K562 (cell line): ENCODE measurements at regions not wholly inside any gene's neighbourhood (a gene's known extent, or its start where the extent isn't known, plus 50 kb on each side); places are given as distances from the start of the nearest gene placed in this dataset.
A peak's percentile ranks its signal among the peaks of the same experiment; 100 is the strongest.
"Not testable (repeated sequence)": the region's sequence is repeated elsewhere in the genome, so short reads cannot be mapped to it uniquely, and the experiment has no call there.

Experiments
- BRD4 ChIP-seq: fragments of 200-600 bp; sonication (generic); IDR thresholded peaks from 2 replicates; pipeline ENCODE4 v1.6.1; 2017; ENCODE audit warnings: inconsistent platforms
- ERF ChIP-seq: fragments of 450-650 bp; formaldehyde crosslinking; IDR thresholded peaks from 2 replicates; pipeline ENCODE4 v1.4.0; 2020; ENCODE audit warnings: mild to moderate bottlenecking, mixed read lengths
- HCFC1 ChIP-seq: IDR thresholded peaks from 2 replicates; pipeline ENCODE4 v1.6.1; 2012; ENCODE audit warnings: low read depth, low read length, improper control_type of control experiment
- JUND ChIP-seq, 2 experiments: IDR thresholded peaks; 2 replicates in 1 of 2; 3 replicates in 1 of 2; pipeline ENCODE4 v1.6.1; 2011; ENCODE audit warnings: borderline replicate concordance in 2 of 2, low read depth in 2 of 2, low read length in 2 of 2, improper control_type of control experiment in 1 of 2, missing biosample characterization in 1 of 2, missing genetic modification characterization in 1 of 2, missing genetic modification reagents in 1 of 2
- POLR2AphosphoS2 ChIP-seq: IDR thresholded peaks from 2 replicates; pipeline ENCODE4 v1.6.1; 2012; ENCODE audit warnings: low read length, improper control_type of control experiment
- POLR2B ChIP-seq: fragments of 450-650 bp; IDR thresholded peaks from 2 replicates; pipeline ENCODE4 v1.6.1; 2018; ENCODE audit warnings: low read depth; ENCODE audit not compliant: partially characterized antibody
- RBM22 ChIP-seq: fragments of 200-400 bp; formaldehyde crosslinking; IDR thresholded peaks from 2 replicates; pipeline ENCODE4 v1.6.1; 2018; ENCODE audit warnings: low read length, low read depth; ENCODE audit not compliant: poor library complexity, severe bottlenecking
- RNF2 ChIP-seq: sonication (generic); IDR thresholded peaks from 2 replicates; pipeline ENCODE4 v1.6.1; 2016
- SMAD4 ChIP-seq: fragments of 250-450 bp; sonication (Bioruptor Pico); conservative IDR thresholded peaks from 2 replicates; pipeline ENCODE4 v1.8.0; 2021; ENCODE audit warnings: inconsistent platforms, mild to moderate bottlenecking, moderate library complexity
- TAF1 ChIP-seq: IDR thresholded peaks from 2 replicates; pipeline ENCODE4 v1.6.1; 2011; ENCODE audit warnings: mild to moderate bottlenecking, low read length, moderate library complexity; ENCODE audit not compliant: insufficient read depth, control insufficient read depth, severe bottlenecking; ENCODE audit errors: extremely low read depth
- ZBED1 ChIP-seq: IDR thresholded peaks from 2 replicates; pipeline ENCODE4 v1.6.1; 2014
- ZFP36 ChIP-seq: fragments of 150-350 bp; IDR thresholded peaks from 2 replicates; pipeline ENCODE4 v1.6.1; 2018; ENCODE audit warnings: low read length, low read depth; ENCODE audit not compliant: partially characterized antibody
- ZFX ChIP-seq: sonication (generic); formaldehyde crosslinking; IDR thresholded peaks from 2 replicates; pipeline ENCODE4 v1.8.0; 2022; ENCODE audit warnings: mild to moderate bottlenecking, missing genetic modification reagents, moderate library complexity
- TF ChIP-seq, protein P1 (sequence below), 2 experiments: fragments of 450-650 bp; IDR thresholded peaks; 2 replicates each; pipeline ENCODE4 v1.6.1; 2018; ENCODE audit warnings: mild to moderate bottlenecking in 2 of 2, low read depth in 1 of 2; ENCODE audit not compliant: partially characterized antibody in 2 of 2
- TF ChIP-seq, protein P2 (sequence below): fragments of 450-650 bp; conservative IDR thresholded peaks from 2 replicates; pipeline ENCODE4 v1.6.1; 2016; ENCODE audit warnings: missing genetic modification characterization, low read depth, mild to moderate bottlenecking, missing compliant biosample characterization, moderate library complexity
- TF ChIP-seq, protein P3 (sequence below): fragments of 450-650 bp; IDR thresholded peaks from 2 replicates; pipeline ENCODE4 v1.6.1; 2017; ENCODE audit warnings: antibody characterized with exemption, mild to moderate bottlenecking
- TF ChIP-seq, protein P4 (sequence below): fragments of 250-450 bp; sonication (Bioruptor Pico); IDR thresholded peaks from 2 replicates; pipeline ENCODE4 v1.8.0; 2022; ENCODE audit warnings: moderate library complexity, mild to moderate bottlenecking, inconsistent platforms

DNA sequence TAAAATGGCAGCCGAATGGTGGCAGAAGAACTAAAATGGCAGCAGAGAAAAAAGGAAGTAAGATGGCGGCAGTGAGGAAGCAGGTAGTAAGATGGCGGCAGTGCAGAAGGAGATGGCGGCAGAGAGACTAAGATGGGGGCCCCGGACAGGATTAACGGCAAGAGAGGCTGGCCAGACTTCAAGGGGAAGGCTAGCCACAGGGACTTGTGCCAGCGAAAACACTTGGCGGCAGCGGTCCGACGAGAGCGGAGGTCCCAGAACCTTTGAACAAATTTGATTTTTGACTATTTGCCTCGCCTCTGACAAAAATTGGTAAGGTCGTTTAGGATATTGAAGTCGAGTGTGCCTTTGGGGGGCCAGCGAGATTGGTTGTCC lies 639.4 kb upstream of the DPP6 start (continued):
- TF ChIP-seq, protein P1, sequence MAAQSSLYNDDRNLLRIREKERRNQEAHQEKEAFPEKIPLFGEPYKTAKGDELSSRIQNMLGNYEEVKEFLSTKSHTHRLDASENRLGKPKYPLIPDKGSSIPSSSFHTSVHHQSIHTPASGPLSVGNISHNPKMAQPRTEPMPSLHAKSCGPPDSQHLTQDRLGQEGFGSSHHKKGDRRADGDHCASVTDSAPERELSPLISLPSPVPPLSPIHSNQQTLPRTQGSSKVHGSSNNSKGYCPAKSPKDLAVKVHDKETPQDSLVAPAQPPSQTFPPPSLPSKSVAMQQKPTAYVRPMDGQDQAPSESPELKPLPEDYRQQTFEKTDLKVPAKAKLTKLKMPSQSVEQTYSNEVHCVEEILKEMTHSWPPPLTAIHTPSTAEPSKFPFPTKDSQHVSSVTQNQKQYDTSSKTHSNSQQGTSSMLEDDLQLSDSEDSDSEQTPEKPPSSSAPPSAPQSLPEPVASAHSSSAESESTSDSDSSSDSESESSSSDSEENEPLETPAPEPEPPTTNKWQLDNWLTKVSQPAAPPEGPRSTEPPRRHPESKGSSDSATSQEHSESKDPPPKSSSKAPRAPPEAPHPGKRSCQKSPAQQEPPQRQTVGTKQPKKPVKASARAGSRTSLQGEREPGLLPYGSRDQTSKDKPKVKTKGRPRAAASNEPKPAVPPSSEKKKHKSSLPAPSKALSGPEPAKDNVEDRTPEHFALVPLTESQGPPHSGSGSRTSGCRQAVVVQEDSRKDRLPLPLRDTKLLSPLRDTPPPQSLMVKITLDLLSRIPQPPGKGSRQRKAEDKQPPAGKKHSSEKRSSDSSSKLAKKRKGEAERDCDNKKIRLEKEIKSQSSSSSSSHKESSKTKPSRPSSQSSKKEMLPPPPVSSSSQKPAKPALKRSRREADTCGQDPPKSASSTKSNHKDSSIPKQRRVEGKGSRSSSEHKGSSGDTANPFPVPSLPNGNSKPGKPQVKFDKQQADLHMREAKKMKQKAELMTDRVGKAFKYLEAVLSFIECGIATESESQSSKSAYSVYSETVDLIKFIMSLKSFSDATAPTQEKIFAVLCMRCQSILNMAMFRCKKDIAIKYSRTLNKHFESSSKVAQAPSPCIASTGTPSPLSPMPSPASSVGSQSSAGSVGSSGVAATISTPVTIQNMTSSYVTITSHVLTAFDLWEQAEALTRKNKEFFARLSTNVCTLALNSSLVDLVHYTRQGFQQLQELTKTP (IDR thresholded peaks at IDR 0.05; ENCODE audit: low read depth in 1 of 2, partially characterized antibody in 2 of 2) = peak in 1 of 2 experiments; percentile 60
- TF ChIP-seq ZBED1 (peak; percentile 71; the same call in 1 of the 2 replicates), JUND (tag; IDR thresholded peaks at IDR 0.05; ENCODE audit: borderline replicate concordance, low read depth, low read length) (peak; percentile 42; the same call in 1 of the 3 replicates), RNF2 (0 out of 2 replicates have a peak, but pooled peaks have one; percentile 19), POLR2AphosphoS2 (peak; percentile 24; the same call in 1 of the 2 replicates), POLR2B (peak; percentile 16), HCFC1 (peak; percentile 57; the same call in 1 of the 2 replicates), TAF1 (peak; percentile 94), ZFP36 (peak; percentile 22), BRD4 (peak; percentile 9; the same call in 1 of the 2 replicates), SMAD4 (CRISPR knock-in tag) (peak; percentile 30), ERF (CRISPR knock-in tag) (0 out of 2 replicates have a peak, but pooled peaks have one; percentile 32), RBM22 (peak; percentile 11), ZFX (CRISPR knock-in tag) (peak; percentile 4; the same call in 1 of the 2 replicates)
- TF ChIP-seq JUND (IDR thresholded peaks at IDR 0.05; ENCODE audit: borderline replicate concordance, low read depth, low read length) = not testable (repeated sequence)
- TF ChIP-seq, protein P2, sequence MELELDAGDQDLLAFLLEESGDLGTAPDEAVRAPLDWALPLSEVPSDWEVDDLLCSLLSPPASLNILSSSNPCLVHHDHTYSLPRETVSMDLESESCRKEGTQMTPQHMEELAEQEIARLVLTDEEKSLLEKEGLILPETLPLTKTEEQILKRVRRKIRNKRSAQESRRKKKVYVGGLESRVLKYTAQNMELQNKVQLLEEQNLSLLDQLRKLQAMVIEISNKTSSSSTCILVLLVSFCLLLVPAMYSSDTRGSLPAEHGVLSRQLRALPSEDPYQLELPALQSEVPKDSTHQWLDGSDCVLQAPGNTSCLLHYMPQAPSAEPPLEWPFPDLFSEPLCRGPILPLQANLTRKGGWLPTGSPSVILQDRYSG (tag) = 0 out of 2 replicates have a peak, but pooled peaks have one; percentile 15
- TF ChIP-seq, protein P3, sequence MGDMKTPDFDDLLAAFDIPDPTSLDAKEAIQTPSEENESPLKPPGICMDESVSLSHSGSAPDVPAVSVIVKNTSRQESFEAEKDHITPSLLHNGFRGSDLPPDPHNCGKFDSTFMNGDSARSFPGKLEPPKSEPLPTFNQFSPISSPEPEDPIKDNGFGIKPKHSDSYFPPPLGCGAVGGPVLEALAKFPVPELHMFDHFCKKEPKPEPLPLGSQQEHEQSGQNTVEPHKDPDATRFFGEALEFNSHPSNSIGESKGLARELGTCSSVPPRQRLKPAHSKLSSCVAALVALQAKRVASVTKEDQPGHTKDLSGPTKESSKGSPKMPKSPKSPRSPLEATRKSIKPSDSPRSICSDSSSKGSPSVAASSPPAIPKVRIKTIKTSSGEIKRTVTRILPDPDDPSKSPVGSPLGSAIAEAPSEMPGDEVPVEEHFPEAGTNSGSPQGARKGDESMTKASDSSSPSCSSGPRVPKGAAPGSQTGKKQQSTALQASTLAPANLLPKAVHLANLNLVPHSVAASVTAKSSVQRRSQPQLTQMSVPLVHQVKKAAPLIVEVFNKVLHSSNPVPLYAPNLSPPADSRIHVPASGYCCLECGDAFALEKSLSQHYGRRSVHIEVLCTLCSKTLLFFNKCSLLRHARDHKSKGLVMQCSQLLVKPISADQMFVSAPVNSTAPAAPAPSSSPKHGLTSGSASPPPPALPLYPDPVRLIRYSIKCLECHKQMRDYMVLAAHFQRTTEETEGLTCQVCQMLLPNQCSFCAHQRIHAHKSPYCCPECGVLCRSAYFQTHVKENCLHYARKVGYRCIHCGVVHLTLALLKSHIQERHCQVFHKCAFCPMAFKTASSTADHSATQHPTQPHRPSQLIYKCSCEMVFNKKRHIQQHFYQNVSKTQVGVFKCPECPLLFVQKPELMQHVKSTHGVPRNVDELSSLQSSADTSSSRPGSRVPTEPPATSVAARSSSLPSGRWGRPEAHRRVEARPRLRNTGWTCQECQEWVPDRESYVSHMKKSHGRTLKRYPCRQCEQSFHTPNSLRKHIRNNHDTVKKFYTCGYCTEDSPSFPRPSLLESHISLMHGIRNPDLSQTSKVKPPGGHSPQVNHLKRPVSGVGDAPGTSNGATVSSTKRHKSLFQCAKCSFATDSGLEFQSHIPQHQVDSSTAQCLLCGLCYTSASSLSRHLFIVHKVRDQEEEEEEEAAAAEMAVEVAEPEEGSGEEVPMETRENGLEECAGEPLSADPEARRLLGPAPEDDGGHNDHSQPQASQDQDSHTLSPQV = 0 out of 2 replicates have a peak, but pooled peaks have one; percentile 28
- TF ChIP-seq, protein P4, sequence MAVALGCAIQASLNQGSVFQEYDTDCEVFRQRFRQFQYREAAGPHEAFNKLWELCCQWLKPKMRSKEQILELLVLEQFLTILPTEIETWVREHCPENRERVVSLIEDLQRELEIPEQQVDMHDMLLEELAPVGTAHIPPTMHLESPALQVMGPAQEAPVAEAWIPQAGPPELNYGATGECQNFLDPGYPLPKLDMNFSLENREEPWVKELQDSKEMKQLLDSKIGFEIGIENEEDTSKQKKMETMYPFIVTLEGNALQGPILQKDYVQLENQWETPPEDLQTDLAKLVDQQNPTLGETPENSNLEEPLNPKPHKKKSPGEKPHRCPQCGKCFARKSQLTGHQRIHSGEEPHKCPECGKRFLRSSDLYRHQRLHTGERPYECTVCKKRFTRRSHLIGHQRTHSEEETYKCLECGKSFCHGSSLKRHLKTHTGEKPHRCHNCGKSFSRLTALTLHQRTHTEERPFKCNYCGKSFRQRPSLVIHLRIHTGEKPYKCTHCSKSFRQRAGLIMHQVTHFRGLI (CRISPR knock-in tag) = 0 out of 2 replicates have a peak, but pooled peaks have one; percentile 18
